ENCODE measurements at regions not wholly inside any gene's neighbourhood (a gene's known extent, or its start where the extent isn't known, plus 50 kb on each side); places are given as distances from the start of the nearest gene placed in this dataset.

DNA sequence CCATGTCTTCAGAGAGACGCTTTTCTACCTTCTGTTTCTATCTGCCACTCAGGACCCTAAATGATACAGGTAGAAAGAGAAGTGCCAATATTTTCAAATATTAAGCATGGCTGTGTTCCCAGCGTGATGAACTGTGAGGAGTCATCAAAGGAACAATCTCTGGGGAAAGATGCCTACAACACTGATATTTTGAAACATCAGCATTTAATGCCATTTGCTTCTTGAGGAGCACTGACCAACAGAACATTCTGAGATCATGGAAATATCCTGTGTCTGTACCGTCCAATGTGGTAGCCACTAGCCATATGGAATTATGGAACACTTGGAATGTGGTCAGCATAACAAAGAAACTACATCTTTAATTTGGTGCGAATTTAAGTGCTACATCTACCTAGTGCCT lies 117.9 kb upstream of the COL6A5 start:
- TF ChIP-seq FOXP2 (optimal IDR thresholded peaks at IDR 0.05; ENCODE audit: control extremely low read depth, extremely low read length, insufficient read depth) (no peak), EZH2 (IDR thresholded peaks at IDR 0.05) (no peak), POLR2AphosphoS5 (IDR thresholded peaks at IDR 0.05; ENCODE audit: borderline replicate concordance, low read depth, low read length) (no peak)
- Histone ChIP-seq H3K27ac (no peak overlapping the region), H3K36me3 (ENCODE audit: insufficient read depth, low read length) (no peaks in the 10 kb centered on the region), H3K9ac (ENCODE audit: insufficient read length) (no peak overlapping the region), H3K9me3 (ENCODE audit: low read depth, low read length) (no peaks in the 10 kb centered on the region), H3K4me3 (no peak overlapping the region)
- DNase-seq (ENCODE audit: low read depth, low spot score), result no peak

DNA sequence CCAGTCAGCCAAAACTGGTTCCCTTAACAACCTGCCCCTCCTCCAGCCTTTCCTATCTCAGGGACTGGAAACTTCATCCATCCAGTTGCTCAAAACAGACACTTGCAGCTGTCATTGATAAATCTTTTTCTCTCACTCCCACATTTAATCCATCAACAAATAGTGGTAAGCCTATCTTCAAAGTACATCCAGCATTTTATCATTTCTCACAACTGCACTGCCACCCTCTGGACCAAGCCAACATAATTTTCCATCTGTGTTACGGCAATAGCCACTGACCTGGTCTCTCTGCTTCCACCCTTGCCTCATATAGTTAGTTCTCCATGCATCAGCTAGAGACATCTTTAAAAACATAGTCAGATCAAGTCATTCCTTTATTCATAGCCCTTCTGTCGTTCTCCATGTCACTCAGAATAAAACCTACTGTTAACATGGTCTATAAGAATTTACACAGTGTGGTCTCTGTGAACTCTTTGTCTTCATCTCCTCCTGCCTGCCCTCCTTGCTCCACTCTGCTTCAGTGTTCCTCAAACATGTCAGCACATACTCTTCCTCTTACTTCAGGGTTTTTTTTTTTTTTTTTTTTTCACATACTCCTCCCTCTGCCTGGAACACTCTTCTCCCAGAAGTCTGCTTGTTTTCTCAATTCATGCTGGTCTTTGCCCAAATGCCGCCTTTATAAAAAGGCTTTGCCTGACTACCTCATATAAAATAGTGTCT lies 102.5 kb upstream of the COL6A5 start:
- no peak for TF ChIP-seq FOXP2 (optimal IDR thresholded peaks at IDR 0.05; ENCODE audit: control extremely low read depth, extremely low read length, insufficient read depth)
- TF ChIP-seq POLR2AphosphoS5 (IDR thresholded peaks at IDR 0.05; ENCODE audit: borderline replicate concordance, low read depth, low read length), result no peak
- no peak for TF ChIP-seq EZH2 (IDR thresholded peaks at IDR 0.05)
- no peaks in the 10 kb centered on the region for H3K36me3 ChIP-seq (ENCODE audit: insufficient read depth, low read length)
- H3K9me3 ChIP-seq (ENCODE audit: low read depth, low read length), result no peaks in the 10 kb centered on the region
- no peak overlapping the region for H3K9ac ChIP-seq (ENCODE audit: insufficient read length)
- H3K27ac ChIP-seq, result no peak overlapping the region
- no peak for DNase-seq (ENCODE audit: low read depth, low spot score)
- no peak overlapping the region for H3K4me3 ChIP-seq

DNA sequence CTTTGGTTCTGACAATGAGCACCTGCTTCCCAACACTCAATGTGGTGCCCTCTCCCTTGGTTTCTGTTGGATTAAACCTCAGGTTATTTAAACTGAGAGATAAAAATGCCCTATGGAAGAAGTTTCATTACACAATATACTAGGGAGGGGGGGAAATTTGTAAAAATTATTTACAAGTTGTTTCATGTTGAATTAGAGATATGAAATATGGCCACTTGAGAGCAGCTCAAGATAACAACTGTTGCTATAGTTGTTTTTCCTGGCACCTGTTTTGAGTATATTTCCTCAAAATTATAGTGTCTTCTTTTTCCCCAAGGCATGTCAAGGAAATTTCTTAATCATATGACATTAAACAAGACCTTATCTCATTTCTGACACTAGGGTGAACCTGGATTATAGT lies 101.7 kb upstream of the COL6A5 start:
- TF ChIP-seq EZH2 (IDR thresholded peaks at IDR 0.05) (no peak), POLR2AphosphoS5 (IDR thresholded peaks at IDR 0.05; ENCODE audit: borderline replicate concordance, low read depth, low read length) (no peak), FOXP2 (optimal IDR thresholded peaks at IDR 0.05; ENCODE audit: control extremely low read depth, extremely low read length, insufficient read depth) (no peak)
- no peak overlapping the region for H3K9ac ChIP-seq (ENCODE audit: insufficient read length)
- H3K27ac ChIP-seq, result no peak overlapping the region
- no peak overlapping the region for H3K4me3 ChIP-seq
- H3K9me3 ChIP-seq (ENCODE audit: low read depth, low read length), result no peaks in the 10 kb centered on the region
- H3K36me3 ChIP-seq (ENCODE audit: insufficient read depth, low read length), result no peaks in the 10 kb centered on the region
- no peak for DNase-seq (ENCODE audit: low read depth, low spot score)

DNA sequence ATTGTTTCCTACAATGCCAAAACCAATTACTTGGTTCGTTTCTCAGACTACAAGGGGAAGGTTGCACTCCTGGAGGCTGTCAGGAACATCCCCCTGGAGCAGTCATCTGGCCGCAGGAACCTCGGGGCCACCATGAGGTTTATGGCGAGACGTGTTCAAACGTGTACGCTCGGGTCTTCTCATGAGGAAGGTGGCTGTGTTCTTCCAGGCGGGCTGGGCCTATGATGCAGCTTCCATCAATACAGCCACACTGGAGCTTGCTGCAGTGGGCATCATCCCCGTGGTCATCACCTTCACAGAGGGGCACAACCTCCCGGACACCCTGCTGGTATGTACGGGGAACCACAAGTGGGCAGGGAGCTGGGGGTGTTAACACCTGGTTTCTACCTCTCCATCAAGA lies 94.5 kb upstream of the COL6A5 start:
- TF ChIP-seq EZH2 (IDR thresholded peaks at IDR 0.05), result no peak
- TF ChIP-seq FOXP2 (optimal IDR thresholded peaks at IDR 0.05; ENCODE audit: control extremely low read depth, extremely low read length, insufficient read depth), result no peak
- no peak for TF ChIP-seq POLR2AphosphoS5 (IDR thresholded peaks at IDR 0.05; ENCODE audit: borderline replicate concordance, low read depth, low read length)
- H3K9ac ChIP-seq (ENCODE audit: insufficient read length), result no peak overlapping the region
- no peaks in the 10 kb centered on the region for H3K9me3 ChIP-seq (ENCODE audit: low read depth, low read length)
- H3K27ac ChIP-seq, result no peak overlapping the region
- no peak for DNase-seq (ENCODE audit: low read depth, low spot score)
- H3K4me3 ChIP-seq, result no peak overlapping the region
- H3K36me3 ChIP-seq (ENCODE audit: insufficient read depth, low read length), result no peaks in the 10 kb centered on the region

DNA sequence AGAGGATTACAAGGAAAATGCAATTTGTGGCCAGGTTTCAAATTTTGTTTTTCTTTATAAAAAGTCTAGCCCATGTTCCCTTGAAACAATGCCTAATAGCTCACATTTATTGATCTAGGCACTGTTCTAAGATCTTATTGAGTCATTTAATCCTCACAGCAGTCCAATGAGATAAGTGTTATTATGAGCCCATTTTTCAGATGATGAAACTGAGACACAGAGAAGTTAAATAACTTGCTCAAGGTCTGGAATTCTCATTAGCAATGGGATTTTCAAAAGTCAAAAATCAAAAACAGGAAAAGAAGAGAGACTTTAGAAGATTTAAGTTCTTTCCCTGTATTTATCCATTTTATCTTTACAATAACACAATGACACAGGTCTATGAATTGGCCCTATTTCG lies 90.0 kb upstream of the COL6A5 start:
- Histone ChIP-seq H3K9me3 (ENCODE audit: low read depth, low read length) (no peaks in the 10 kb centered on the region), H3K36me3 (ENCODE audit: insufficient read depth, low read length) (no peaks in the 10 kb centered on the region), H3K27ac (no peak overlapping the region), H3K9ac (ENCODE audit: insufficient read length) (no peak overlapping the region), H3K4me3 (no peak overlapping the region)
- no peak for TF ChIP-seq FOXP2 (optimal IDR thresholded peaks at IDR 0.05; ENCODE audit: control extremely low read depth, extremely low read length, insufficient read depth)
- TF ChIP-seq POLR2AphosphoS5 (IDR thresholded peaks at IDR 0.05; ENCODE audit: borderline replicate concordance, low read depth, low read length), result no peak
- TF ChIP-seq EZH2 (IDR thresholded peaks at IDR 0.05), result no peak
- DNase-seq (ENCODE audit: low read depth, low spot score), result no peak

DNA sequence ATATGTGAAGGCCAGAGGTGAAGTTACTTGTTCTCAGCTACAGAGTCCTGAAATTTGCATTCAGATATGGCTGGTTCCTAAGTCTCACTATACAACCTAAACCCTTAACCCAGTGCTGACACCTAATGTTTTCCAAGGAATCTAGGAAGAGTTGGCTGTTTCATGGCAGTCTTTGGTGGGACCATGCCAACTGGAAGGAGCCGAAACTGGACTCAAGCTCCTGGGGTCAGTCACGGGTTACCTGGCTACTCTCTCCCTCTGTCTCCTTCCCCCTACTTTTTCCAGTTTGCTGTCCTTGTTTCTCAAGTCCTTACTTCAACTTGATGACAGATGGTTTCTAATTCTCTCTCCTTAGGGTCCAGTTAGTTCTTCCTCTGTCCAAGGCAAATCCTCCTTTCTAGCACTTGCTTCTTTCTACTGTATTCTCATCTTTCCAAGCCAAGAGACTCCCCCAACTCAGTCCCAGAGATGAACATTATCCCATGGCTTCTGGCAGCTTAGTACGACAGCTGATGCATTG lies 88.6 kb upstream of the COL6A5 start:
- TF ChIP-seq EZH2 (IDR thresholded peaks at IDR 0.05) (no peak), POLR2AphosphoS5 (IDR thresholded peaks at IDR 0.05; ENCODE audit: borderline replicate concordance, low read depth, low read length) (no peak), FOXP2 (optimal IDR thresholded peaks at IDR 0.05; ENCODE audit: control extremely low read depth, extremely low read length, insufficient read depth) (no peak)
- no peak overlapping the region for H3K4me3 ChIP-seq
- H3K27ac ChIP-seq, result no peak overlapping the region
- no peak overlapping the region for H3K9ac ChIP-seq (ENCODE audit: insufficient read length)
- H3K36me3 ChIP-seq (ENCODE audit: insufficient read depth, low read length), result no peaks in the 10 kb centered on the region
- DNase-seq (ENCODE audit: low read depth, low spot score), result no peak
- no peaks in the 10 kb centered on the region for H3K9me3 ChIP-seq (ENCODE audit: low read depth, low read length)

DNA sequence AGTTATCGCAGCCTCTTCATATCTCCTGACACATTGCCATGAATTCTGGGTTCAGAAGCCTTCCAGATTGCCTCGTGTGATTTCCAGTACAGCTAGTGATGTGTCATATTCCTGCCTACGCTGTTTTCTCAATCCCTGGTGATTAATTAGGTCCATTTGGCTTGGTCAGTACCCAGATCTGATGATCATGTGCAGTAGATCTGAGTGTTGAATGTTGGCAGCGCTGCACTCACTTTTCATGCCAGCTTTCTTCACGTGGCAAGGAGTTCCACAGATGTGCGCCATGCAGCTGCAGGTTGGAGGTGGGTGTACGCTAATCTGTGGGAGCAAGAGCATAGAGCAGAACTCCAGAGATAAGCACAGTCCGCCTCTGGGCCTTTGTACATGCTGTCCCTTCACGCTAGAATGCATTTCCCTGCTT lies 86.9 kb upstream of the COL6A5 start:
- H3K36me3 ChIP-seq (ENCODE audit: insufficient read depth, low read length), result no peaks in the 10 kb centered on the region
- no peak for TF ChIP-seq FOXP2 (optimal IDR thresholded peaks at IDR 0.05; ENCODE audit: control extremely low read depth, extremely low read length, insufficient read depth)
- TF ChIP-seq POLR2AphosphoS5 (IDR thresholded peaks at IDR 0.05; ENCODE audit: borderline replicate concordance, low read depth, low read length), result no peak
- no peak for TF ChIP-seq EZH2 (IDR thresholded peaks at IDR 0.05)
- H3K9ac ChIP-seq (ENCODE audit: insufficient read length), result no peak overlapping the region
- DNase-seq (ENCODE audit: low read depth, low spot score), result no peak
- H3K4me3 ChIP-seq, result no peak overlapping the region
- no peak overlapping the region for H3K27ac ChIP-seq
- no peaks in the 10 kb centered on the region for H3K9me3 ChIP-seq (ENCODE audit: low read depth, low read length)

DNA sequence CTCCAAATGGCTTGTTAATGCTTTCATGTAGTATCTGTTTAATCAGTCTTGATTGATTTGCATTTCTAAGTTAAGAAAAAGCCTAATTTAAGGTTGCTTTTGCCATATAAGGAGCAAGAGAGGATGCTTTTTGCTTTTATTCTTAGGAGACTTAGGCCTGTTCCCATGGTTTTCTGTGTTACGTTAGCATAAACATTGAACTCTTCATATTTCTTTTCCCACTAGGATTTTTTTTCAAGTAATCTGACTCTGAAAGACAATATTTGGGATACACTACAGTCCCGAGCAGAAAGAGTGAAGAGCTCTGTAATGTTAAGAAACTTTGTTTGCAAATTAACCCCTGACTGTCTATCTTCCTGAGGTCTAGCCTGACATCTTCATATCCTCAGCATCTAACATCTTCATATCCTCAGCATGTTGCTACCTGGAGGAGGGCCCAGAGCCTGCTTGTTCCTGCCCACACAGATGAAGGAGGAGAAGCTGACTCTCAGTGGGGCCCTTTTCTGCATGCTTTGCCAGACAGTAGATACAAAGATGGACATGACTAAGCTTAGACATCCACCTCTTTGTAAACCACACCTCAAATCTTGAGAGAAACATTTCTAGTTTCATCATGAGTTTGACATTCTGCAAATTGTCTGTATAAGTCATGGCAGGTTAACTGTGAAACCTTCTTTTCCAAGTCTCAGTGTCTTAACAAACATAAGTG lies 86.2 kb upstream of the COL6A5 start:
- H3K36me3 ChIP-seq (ENCODE audit: insufficient read depth, low read length), result no peaks in the 10 kb centered on the region
- TF ChIP-seq EZH2 (IDR thresholded peaks at IDR 0.05) (no peak), POLR2AphosphoS5 (IDR thresholded peaks at IDR 0.05; ENCODE audit: borderline replicate concordance, low read depth, low read length) (no peak), FOXP2 (optimal IDR thresholded peaks at IDR 0.05; ENCODE audit: control extremely low read depth, extremely low read length, insufficient read depth) (no peak)
- H3K9ac ChIP-seq (ENCODE audit: insufficient read length), result no peak overlapping the region
- no peak overlapping the region for H3K4me3 ChIP-seq
- no peak for DNase-seq (ENCODE audit: low read depth, low spot score)
- H3K27ac ChIP-seq, result no peak overlapping the region
- no peaks in the 10 kb centered on the region for H3K9me3 ChIP-seq (ENCODE audit: low read depth, low read length)
